ENCODE measurements at regions not wholly inside any gene's neighbourhood (a gene's known extent, or its start where the extent isn't known, plus 50 kb on each side); places are given as distances from the start of the nearest gene placed in this dataset.

GRCh38 chr17:14444915-14445314 is 144.0 kb downstream of the HS3ST3B1 start:
- no peak for TF ChIP-seq POLR2A (IDR thresholded peaks at IDR 0.05; ENCODE audit: control extremely low read depth in 1 of 2, low read depth in 2 of 2, low read length in 2 of 2)
- TF ChIP-seq EZH2 (IDR thresholded peaks at IDR 0.05; ENCODE audit: low read depth, low read length, severe bottlenecking), result no peak
- TF ChIP-seq CTCF (IDR thresholded peaks at IDR 0.05; ENCODE audit: control extremely low read depth in 1 of 3, insufficient read depth in 1 of 3, low read depth in 1 of 3, low read length in 3 of 3), result no peak
- no peak for TF ChIP-seq POLR2AphosphoS5 (IDR thresholded peaks at IDR 0.05; ENCODE audit: low read depth, low read length)

Measured in H1 (cell line).